Hippocampal formation (tissue), 2 donors: ENCODE measurements at regions not wholly inside any gene's neighbourhood (a gene's known extent, or its start where the extent isn't known, plus 50 kb on each side); places are given as distances from the start of the nearest gene placed in this dataset.
A peak's percentile ranks its signal among the peaks of the same experiment; 100 is the strongest.

Experiments
- DNase-seq, 2 donors: peaks; one replicate each; lab custom pipeline; 2025; lab: John Stamatoyannopoulos, UW

DNA sequence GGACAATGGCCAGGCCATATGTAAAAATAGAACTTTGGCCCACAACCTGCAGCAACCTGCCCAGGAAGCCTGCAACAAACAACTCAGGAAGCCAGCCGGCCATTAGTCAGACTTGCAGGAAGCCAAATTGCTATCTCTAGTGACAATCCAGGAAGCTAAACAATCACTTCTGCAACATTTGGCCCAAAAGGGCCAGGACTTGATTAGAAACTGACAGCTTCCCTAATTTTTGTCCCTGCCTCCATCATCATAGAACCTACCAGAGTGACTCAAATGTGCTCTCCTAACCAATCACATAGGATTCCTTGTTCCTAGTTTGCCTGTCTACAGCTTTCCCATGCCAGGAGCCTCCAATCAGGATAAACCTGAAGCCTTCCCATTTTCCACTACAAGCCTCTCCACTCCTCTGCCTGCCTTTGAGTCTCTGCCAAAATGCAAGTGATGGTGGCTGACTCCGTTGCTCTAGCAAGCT, 639.3 kb downstream of the PTPRU start:
- DNase-seq, result no peak

DNA sequence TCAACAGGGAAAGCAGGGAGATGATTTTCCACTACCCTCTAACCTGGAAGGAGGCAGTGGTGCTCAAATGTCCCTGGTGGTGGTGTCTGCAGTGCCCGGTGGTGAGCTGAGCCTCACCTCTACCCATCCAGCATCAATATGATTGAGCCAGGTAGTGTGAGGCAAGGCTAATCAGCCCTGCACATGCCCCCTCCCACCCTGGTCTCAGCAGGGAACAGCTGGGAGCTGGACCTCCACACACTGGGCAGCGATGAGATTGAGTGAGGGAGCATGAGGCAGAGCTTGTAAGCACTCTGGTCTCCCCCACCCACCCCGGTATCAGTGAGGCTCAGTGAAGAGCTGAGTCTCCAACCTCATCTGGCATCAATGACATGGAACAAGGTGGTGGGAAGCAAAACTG, 634.3 kb downstream of the PTPRU start:
- no peak for DNase-seq

DNA sequence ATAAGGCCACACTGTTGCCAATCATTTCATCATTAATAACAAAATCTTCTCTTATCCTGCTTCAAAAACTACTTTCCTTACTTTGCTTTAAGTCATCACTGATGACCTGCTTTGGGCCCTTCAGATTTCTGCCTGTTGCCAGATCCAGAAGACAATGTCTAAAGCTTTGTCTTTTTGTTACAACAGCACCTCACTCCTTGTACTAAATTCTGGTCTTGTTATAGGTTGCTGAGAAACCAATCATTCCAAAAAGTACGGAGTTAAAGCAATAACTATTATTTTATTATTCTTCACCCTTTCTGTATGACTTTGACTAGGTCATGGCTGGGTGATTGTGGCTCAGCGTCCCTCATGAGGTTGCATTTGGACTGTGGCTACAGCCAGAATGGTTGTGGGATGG, 633.5 kb downstream of the PTPRU start:
- no peak for DNase-seq

- DNase-seq, result no peak
These were observed 632.6 kb downstream of the PTPRU start for GRCh38 chr1:29868944-29869343.

- no peak for DNase-seq
These were observed 631.8 kb downstream of the PTPRU start for GRCh38 chr1:29868096-29868495.

GRCh38 chr1:29865051-29865450, 628.7 kb downstream of the PTPRU start:
- no peak for DNase-seq

- DNase-seq, result no peak
These were observed 628.2 kb downstream of the PTPRU start for GRCh38 chr1:29864431-29865022.

- no peak for DNase-seq
These were observed 625.6 kb downstream of the PTPRU start for GRCh38 chr1:29861922-29862321.

DNA sequence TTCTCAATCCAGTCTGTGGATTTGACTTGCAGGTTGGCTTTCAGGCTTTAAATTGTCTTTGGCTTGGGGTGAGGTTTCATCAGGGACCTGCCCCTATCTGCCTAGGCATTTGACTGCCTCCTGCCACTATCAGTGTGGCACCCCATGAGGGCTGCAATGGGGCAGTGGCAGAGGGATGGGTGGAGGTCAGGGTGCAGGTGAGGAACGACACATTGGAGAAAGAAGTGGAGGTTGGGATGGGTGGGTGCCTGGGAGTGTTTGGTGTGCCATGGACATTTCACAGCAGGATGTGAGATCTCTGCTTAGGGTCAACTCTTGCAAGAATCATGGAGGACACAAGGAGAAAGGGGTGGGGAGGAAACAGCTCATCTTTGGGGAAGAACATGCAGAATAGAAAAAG, 625.1 kb downstream of the PTPRU start:
- no peak for DNase-seq

DNA sequence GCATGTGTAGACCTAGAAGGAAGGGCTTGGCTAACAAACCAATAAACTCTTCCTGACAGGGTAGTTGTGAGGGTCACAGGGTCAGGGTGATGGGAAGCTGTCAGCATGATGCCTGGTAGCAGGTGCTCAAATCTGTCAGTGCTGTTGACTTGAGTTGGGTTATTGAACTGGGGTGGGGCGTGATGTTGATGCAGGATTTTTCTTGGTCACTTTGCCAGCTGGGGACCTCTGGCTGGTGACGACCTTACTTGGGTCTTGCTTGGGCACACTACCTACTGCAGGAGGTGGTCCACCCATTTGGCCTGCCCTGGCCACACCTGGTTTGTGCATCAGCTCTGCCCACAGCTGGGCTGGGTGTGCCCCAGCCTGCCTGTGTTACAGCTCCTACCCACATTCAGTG, 624.4 kb downstream of the PTPRU start:
- DNase-seq, result no peak

- DNase-seq, result no peak
These were observed 623.7 kb downstream of the PTPRU start for GRCh38 chr1:29860056-29860455.

DNA sequence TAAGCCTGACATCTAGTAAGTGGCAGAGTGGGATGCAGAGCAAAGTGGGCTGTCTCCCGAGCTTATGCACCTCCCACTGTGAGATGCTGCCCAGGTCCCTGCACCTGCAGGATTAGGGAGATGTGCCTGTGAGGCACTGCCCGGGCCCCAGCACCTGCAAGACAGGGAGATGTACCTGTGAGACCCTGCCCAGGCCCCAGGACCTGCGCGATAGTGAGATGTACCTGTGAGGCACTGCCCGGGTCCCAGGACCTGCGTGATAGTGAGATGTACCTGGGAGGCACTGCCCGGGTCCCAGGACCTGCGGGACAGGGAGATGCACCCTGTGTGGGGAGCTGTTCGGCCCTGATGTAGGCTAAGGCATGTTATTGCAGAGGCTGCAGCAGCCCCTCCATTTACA, 622.8 kb downstream of the PTPRU start:
- DNase-seq, result no peak

DNA sequence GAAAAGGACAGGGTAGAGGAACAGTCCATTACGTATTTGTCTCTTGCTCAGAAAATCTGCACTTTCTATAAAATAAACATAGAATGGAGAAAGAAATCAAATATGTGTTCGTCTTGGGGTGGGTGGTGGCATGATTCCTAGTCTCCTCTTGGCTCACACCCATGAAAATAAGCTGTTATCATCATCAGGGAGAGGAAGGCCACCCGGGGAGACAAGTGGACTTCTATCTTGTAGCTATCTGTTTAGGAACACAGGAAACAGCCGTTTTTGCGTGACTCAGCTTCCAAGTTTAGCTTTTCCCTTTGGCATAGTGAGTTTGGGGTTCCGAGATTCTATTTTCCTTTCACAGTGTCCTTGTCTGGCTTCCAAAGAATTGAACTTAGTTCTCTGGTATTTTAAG, 622.3 kb downstream of the PTPRU start:
- no peak for DNase-seq

DNA sequence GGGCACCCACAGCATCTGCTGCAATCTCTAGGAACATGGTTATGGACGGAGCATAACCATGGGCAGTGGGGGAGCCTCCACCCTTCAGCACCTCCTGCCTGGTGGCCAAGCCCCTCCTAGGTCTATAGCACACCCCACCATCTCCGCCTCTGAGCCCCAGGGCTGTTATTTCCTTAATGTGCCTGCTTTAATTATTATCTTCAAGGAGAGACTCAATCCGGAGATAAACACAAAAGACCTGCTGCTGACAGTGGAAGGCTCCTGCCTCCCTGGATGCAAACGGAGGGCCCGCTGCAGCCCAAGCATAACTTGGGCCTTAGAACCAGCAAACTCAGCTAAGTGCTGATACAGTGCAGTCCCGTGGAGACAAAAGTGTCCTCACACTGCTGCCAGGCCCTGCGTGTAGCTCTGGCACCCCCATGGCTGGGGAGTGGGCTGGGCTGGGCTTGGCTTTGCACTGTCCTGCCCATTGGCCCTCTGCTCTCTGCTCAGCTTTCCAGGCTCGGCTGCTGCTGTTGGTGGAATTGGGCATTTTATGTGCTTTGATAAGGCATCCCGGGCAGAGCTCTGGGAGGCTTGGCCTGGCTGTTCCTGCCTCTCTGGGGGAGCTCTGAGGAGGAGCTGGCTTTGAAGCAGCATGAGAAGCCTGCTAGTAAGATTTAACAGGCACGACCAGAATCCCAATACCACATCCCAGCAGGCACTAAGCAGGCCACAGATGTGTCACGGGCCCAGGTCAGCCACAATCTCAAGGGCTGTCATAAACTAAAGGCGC, 620.2 kb downstream of the PTPRU start:
- DNase-seq, result no peak

DNA sequence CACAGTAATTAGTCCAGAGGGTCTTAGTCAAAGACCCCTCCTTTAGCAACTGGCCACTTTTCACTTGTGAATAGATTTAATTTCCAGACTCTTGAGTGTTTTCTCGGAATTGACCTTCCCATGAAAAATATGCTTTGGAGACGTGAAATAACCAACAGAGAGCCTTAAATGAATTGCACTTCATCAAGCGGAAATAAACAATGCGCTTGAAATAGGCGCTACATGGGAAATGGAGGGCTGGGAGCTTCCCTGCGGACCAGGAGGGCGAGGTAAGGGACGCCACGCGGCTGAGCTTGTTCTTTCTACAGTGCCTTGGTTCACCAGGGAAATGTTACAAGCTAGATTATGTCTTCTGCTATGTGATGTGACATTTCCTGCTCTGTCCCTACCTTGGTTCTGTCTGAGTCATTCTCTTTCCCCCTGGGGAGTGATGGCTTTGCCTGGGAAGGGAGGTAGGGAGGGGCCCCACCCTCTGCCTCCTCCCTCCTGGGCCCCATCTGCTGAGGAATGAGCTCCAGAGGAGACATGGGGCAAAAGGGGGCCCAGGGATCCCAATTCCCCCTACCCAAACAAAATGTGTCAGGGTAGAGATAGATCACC, 619.3 kb downstream of the PTPRU start:
- no peak for DNase-seq

DNA sequence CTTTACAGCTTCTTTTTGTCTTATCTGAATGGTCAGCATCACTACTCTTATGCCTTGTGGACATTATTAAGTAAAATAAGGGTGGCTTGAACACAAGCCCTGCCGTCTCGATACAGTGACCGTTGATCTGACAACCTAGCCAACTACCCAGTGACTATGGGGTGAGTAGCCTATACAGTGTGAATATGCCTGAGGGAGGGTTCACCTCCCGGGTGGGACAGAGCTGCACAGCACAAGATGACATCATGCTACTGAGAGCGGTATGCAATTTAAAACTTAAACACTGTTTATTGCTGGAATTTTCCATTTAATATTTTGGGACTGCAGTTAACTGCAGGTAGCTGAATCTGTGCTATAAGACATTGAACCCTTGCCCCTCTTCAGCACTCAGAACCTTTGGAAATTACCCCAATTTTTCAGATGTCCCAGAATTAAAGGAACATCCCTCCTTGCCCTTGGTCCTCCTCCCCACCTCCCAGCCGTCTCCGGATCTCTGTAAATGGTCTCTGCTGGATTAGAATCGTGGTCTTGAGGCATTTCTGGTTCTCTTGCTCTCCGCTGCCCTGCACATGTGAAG, 618.5 kb downstream of the PTPRU start:
- DNase-seq, result no peak

- no peak for DNase-seq
These were observed 617.5 kb downstream of the PTPRU start for GRCh38 chr1:29853716-29854330.

DNA sequence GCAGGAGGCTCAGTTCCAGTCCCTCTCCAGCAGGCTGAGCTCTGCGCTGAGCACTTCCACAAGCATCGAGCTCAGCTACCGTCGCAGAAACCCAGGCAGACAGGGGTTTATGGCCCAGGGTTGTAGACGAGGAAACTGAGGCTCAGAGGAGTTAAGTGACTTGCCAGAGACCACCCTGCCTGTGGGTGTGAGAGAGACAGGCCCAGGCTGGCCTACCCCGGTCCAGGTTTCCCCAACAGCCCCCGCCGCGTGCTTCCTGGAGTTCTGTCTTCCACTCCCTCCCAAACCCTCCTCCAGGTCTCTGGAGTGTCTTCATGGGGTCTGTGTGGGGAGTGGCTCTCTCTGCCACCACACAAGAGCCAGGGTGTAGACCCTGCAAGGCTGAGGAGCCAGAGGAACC, 615.9 kb downstream of the PTPRU start:
- no peak for DNase-seq

GRCh38 chr1:29851691-29852090, 615.4 kb downstream of the PTPRU start:
- no peak for DNase-seq

GRCh38 chr1:29849991-29850757, 613.9 kb downstream of the PTPRU start:
- DNase-seq, result no peak

- peak in 1 of 2 donors; percentile 1 for DNase-seq
These were observed 612.9 kb downstream of the PTPRU start for GRCh38 chr1:29849038-29849750.
